Glomerular visceral epithelial cell (primary cell): ENCODE measurements at regions not wholly inside any gene's neighbourhood (a gene's known extent, or its start where the extent isn't known, plus 50 kb on each side); places are given as distances from the start of the nearest gene placed in this dataset.
"Not testable (repeated sequence)": the region's sequence is repeated elsewhere in the genome, so short reads cannot be mapped to it uniquely, and the experiment has no call there.

Experiments used
- DNase-seq: peaks from one replicate; pipeline ENCODE4 v3.0.0-alpha.2; 2016; ENCODE audit errors: extremely low spot score

GRCh38 chr1:181202986-181203555, 114.6 kb downstream of the IER5 start:
- no peak for DNase-seq

- no peak for DNase-seq
Measured at GRCh38 chr1:181204530-181204929, 116.0 kb downstream of the IER5 start.

DNA sequence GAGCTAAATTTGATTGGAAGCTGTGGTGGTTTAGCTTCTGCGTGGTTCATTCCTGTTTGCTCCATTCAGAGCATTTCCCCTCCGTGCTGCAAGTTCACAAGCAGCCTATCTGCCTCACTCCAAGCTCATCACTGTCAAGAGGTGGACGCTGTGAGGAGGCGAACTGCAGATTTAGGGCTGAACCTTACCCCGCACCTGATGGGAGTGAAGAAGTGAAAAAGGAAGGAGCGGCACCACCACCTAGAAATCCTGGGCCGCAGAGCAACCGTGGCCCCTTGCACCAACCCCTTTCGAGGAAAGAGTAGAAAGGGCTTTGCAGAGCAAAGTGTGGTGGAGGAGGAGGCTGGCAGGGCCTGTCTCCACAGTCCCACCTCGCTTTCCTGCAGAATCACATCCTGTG, 117.4 kb downstream of the IER5 start:
- no peak for DNase-seq

- no peak for DNase-seq
Measured at GRCh38 chr1:181206513-181206912, 118.0 kb downstream of the IER5 start.

DNA sequence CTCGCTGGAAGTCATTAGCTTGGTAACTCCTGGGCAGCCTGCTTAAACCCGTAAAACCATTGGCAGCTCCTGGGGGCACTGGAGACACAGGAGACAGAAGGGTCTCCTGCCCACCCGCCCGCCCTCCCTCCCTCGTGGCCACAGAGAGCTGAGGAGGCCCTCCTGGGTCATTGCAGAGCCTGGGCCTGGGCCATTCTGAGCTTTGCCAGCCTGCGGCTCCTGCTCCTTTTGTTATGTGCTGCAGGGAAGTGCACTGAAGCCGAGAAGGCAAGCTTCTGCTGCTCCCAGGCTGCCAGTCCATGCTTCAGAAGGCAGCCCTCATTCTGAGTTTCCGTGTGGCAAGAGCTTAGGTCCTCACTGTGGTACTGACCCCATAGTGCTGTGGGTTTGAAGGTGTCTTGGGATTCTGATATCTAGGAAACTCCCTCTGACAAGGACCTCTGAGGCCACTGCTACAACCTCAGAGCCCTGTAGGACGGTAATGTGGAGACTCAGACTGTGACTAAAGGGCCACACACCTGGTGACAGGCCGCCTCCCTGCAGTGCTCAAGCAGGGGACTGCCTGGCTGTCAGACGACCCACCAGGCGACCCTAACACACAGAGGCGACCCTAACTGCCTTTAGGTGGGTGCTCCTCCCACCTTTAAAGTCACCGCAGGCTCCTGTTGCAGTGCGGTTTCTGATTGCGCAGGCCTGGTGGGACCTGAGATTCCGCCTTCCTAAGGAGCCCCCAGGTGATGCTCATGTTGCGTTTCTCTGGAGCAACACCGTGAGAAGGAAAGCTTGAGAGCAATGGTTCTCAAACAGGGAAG, 118.7 kb downstream of the IER5 start:
- no peak for DNase-seq

GRCh38 chr1:181208083-181208482, 119.6 kb downstream of the IER5 start:
- no peak for DNase-seq

DNA sequence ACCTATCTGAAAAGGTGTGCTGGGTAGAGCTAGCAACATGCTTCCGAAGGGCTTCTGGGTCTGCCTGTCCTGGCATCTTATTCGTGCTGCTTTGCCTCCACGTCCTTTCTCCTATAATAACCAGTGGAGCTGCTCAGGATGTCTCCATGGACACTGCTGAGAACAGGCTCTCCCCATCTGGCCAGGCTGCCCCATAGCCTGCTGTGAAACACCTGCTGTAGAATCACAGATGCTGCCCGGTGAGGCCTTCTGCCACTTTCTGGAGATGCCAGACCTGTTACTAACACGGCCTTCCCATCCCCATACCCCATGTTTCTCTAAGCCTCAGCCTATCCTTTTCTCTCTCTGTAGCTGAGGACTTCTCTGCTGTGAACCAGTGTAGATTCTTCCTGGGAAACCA, 120.5 kb downstream of the IER5 start:
- no peak for DNase-seq

GRCh38 chr1:181213056-181213455, 124.6 kb downstream of the IER5 start:
- DNase-seq: no peak

GRCh38 chr1:181216591-181216994, 128.1 kb downstream of the IER5 start:
- no peak for DNase-seq

GRCh38 chr1:181219938-181220337, 131.4 kb downstream of the IER5 start:
- no peak for DNase-seq

GRCh38 chr1:181221078-181221477, 132.6 kb downstream of the IER5 start:
- DNase-seq: no peak

- no peak for DNase-seq
Measured at GRCh38 chr1:181222972-181223505, 134.5 kb downstream of the IER5 start.

DNA sequence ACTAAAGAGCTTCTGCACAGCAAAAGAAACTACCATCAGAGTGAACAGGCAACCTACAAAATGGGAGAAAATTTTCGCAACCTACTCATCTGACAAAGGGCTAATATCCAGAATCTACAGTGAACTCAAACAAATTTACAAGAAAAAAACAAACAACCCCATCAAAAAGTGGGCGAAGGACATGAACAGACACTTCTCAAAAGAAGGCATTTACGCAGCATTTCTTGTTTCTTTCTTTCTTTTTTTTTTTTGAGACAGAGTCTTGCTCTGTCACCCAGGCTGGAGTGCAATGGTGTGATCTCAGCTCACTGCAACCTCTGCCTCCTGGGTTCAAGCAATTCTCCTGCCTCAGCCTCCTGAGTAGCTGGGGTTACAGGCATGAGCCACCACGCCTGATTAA, 138.2 kb downstream of the IER5 start:
- not testable (repeated sequence) for DNase-seq

GRCh38 chr1:181239086-181239485, 150.6 kb downstream of the IER5 start:
- no peak for DNase-seq

DNA sequence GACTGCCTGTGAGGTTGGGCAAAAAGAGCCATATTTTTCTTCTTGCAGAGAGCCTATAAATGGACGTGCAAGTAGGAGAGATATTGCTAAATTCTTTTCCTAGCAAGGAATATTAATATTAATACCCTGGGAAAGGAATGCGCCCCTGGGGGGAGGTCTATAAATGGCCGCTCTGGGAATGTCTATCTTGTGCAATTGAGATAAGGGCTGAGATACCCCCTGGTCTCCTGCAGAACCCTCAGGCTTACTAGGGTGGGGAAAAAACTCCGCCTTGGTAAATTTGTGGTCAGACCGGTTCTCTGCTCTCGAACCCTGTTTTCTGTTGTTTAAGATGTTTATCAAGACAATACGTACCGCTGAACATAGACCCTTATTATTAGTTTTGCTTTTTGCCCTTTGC, 157.8 kb downstream of the IER5 start:
- DNase-seq: not testable (repeated sequence)

- not testable (repeated sequence) for DNase-seq
Measured at GRCh38 chr1:181248361-181248760, 159.9 kb downstream of the IER5 start.

DNA sequence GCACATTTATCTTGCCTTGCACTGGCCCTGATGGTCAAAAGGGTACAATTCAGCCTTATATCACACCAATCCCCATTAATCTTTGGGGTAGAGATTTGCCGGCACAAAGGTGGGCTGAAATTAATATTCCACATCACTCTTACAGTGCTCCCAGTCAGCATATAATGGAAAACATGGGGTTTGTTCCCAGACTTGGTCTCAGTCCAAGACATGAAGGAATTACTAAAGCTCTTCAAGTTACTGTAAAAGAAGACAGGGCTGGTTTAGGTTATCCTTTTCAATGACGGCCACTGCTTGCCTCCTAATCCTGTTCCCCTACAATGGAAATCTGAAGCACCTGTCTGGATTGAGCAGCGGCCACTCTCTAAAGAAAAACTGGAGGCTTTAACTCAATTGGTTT, 160.7 kb downstream of the IER5 start:
- no peak for DNase-seq

GRCh38 chr1:181250038-181250437, 161.5 kb downstream of the IER5 start:
- peak; percentile 5 for DNase-seq

GRCh38 chr1:181251001-181251712, 162.7 kb downstream of the IER5 start:
- peak; percentile 59 for DNase-seq

DNA sequence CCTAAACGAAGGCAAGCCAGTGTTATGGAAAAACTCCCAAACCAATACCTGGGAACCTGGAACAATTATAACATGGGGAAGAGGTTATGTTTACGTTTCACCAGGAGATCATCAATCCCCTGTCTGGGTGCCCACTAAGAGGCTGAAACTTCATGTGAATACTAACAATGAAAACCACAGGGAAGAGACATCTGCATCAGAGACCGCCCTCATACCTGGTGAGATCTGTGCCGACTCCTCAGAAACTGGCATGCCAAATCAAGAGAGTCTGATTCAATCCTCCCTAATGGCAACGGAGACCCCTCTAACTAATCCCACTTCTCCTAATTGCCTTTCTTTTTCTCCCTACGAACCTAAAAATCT, 163.2 kb downstream of the IER5 start:
- DNase-seq: no peak

DNA sequence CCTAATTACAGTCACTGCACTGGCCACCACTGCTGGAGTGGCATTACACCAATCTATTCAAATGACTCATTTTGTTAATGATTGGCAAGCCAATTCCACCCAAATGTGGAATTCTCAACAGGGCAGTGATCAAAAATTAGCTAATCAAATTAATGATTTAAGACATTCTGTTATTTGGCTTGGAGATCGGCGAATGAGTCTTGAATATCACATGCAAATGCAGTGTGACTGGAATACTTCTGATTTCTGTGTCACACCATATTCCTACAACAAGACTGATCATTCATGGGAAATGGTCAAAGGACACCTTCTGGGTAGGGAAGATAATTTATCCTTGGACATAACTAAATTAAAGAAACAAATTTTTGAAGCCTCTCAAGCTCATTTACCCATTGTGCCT, 165.1 kb downstream of the IER5 start:
- DNase-seq: not testable (repeated sequence)

- peak; percentile 90 for DNase-seq
Measured at GRCh38 chr1:181255270-181255929, 166.9 kb downstream of the IER5 start.
